HEK293T (cell line): ENCODE measurements at regions not wholly inside any gene's neighbourhood (a gene's known extent, or its start where the extent isn't known, plus 50 kb on each side); places are given as distances from the start of the nearest gene placed in this dataset.

Experiments
- CTCF ChIA-PET: fragments of 350-600 bp; formaldehyde crosslinking; extraction: SDS; loops from one replicate; lab custom pipeline; 2021; ENCODE audit warnings: antibody characterized with exemption, inconsistent platforms; lab: Yijun Ruan, JAX
- POLR2A ChIA-PET: fragments of 350-600 bp; formaldehyde crosslinking; extraction: SDS; loops from one replicate; lab custom pipeline; 2020; ENCODE audit warnings: antibody characterized with exemption, inconsistent platforms; lab: Yijun Ruan, JAX
- DNase-seq: peaks from one replicate; pipeline ENCODE4 v3.0.0; 2012; ENCODE audit warnings: mixed read lengths; ENCODE audit errors: extremely low spot score
- ARNT ChIP-seq: fragments of 450-650 bp; IDR thresholded peaks from 2 replicates; pipeline ENCODE4 v1.6.1; 2017; ENCODE audit warnings: mild to moderate bottlenecking
- BHLHE40 ChIP-seq: fragments of 450-650 bp; IDR thresholded peaks from 2 replicates; pipeline ENCODE4 v1.6.1; 2016; ENCODE audit warnings: mild to moderate bottlenecking, moderate library complexity, borderline replicate concordance
- CTBP1 ChIP-seq: fragments of 450-650 bp; IDR thresholded peaks from 2 replicates; pipeline ENCODE4 v1.6.1; 2016; ENCODE audit warnings: borderline replicate concordance
- ELF4 ChIP-seq: fragments of 450-650 bp; IDR thresholded peaks from 2 replicates; pipeline ENCODE4 v1.6.1; 2017; ENCODE audit warnings: antibody characterized with exemption
- FOXA1 ChIP-seq: fragments of 450-650 bp; IDR thresholded peaks from 2 replicates; pipeline ENCODE4 v1.6.1; 2016; ENCODE audit warnings: mild to moderate bottlenecking
- FOXK2 ChIP-seq: fragments of 450-650 bp; IDR thresholded peaks from 2 replicates; pipeline ENCODE4 v1.6.1; 2016; ENCODE audit warnings: mild to moderate bottlenecking
- FOXM1 ChIP-seq: fragments of 450-650 bp; IDR thresholded peaks from 2 replicates; pipeline ENCODE4 v1.6.1; 2017; ENCODE audit warnings: mild to moderate bottlenecking, borderline replicate concordance
- HDGF ChIP-seq: fragments of 450-650 bp; IDR thresholded peaks from 2 replicates; pipeline ENCODE4 v1.6.1; 2017; ENCODE audit warnings: antibody characterized with exemption, borderline replicate concordance
- L3MBTL2 ChIP-seq: fragments of 450-650 bp; conservative IDR thresholded peaks from 2 replicates; pipeline ENCODE4 v1.6.1; 2016; ENCODE audit warnings: mild to moderate bottlenecking
- LEF1 ChIP-seq: fragments of 450-650 bp; IDR thresholded peaks from 2 replicates; pipeline ENCODE4 v1.6.1; 2017; ENCODE audit warnings: mild to moderate bottlenecking, borderline replicate concordance
- NFRKB ChIP-seq: fragments of 450-650 bp; IDR thresholded peaks from 2 replicates; pipeline ENCODE4 v1.6.1; 2016; ENCODE audit warnings: mild to moderate bottlenecking, moderate library complexity
- SP1 ChIP-seq: fragments of 450-650 bp; IDR thresholded peaks from 2 replicates; pipeline ENCODE4 v1.6.1; 2017
- SUZ12 ChIP-seq: fragments of 450-650 bp; IDR thresholded peaks from 2 replicates; pipeline ENCODE4 v1.6.1; 2016; ENCODE audit warnings: mild to moderate bottlenecking
- TARDBP ChIP-seq: fragments of 450-650 bp; IDR thresholded peaks from 2 replicates; pipeline ENCODE4 v1.6.1; 2016
- ZNF384 ChIP-seq: fragments of 450-650 bp; IDR thresholded peaks from 2 replicates; pipeline ENCODE4 v1.6.1; 2016
- TF ChIP-seq, protein P1 (sequence below): fragments of 450-650 bp; IDR thresholded peaks from 2 replicates; pipeline ENCODE4 v1.6.1; 2016

- ChIA-PET CTCF (no interaction called here), POLR2A (no interaction called here)
- DNase-seq, result no peak
- TF ChIP-seq, protein P1, sequence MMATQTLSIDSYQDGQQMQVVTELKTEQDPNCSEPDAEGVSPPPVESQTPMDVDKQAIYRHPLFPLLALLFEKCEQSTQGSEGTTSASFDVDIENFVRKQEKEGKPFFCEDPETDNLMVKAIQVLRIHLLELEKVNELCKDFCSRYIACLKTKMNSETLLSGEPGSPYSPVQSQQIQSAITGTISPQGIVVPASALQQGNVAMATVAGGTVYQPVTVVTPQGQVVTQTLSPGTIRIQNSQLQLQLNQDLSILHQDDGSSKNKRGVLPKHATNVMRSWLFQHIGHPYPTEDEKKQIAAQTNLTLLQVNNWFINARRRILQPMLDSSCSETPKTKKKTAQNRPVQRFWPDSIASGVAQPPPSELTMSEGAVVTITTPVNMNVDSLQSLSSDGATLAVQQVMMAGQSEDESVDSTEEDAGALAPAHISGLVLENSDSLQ, result no peak
- TF ChIP-seq TARDBP (no peak), BHLHE40 (no peak), ELF4 (no peak), ARNT (no peak), HDGF (no peak), FOXK2 (no peak), CTBP1 (no peak), SUZ12 (no peak), NFRKB (no peak), ZNF384 (no peak), LEF1 (no peak), L3MBTL2 (no peak), FOXA1 (no peak), FOXM1 (no peak), SP1 (no peak)
These were observed 142.6 kb downstream of the ELOVL4 start for GRCh38 chr6:79804732-79805131.

DNA sequence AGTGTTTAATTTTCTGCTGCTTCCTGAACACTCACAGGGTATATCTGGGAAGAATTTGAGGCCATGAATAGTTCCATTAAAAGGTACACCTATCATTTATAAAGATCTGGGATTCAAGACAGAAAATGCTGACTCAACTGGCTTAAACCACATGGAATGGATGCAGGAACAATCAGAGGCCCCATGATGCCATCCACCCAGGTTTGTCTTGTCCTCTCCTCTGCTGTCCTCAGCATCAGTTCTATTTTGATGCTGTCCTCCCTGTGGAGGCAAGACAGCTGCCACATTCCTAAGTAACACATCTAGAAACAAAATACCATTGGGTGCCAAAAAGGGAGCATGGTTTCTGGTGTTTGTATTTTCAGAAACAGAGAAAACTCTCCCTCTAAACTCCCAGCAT is 143.4 kb downstream of the ELOVL4 start:
- POLR2A ChIA-PET, result no interaction called here
- no peak for DNase-seq
- TF ChIP-seq LEF1 (no peak), CTBP1 (no peak), ZNF384 (no peak), FOXK2 (no peak), NFRKB (no peak), ELF4 (no peak), FOXA1 (no peak), SUZ12 (no peak), TARDBP (no peak), L3MBTL2 (no peak), SP1 (no peak), HDGF (no peak), ARNT (no peak), FOXM1 (no peak), BHLHE40 (no peak)
- TF ChIP-seq, protein P1, result no peak
- CTCF ChIA-PET, result no interaction called here

DNA sequence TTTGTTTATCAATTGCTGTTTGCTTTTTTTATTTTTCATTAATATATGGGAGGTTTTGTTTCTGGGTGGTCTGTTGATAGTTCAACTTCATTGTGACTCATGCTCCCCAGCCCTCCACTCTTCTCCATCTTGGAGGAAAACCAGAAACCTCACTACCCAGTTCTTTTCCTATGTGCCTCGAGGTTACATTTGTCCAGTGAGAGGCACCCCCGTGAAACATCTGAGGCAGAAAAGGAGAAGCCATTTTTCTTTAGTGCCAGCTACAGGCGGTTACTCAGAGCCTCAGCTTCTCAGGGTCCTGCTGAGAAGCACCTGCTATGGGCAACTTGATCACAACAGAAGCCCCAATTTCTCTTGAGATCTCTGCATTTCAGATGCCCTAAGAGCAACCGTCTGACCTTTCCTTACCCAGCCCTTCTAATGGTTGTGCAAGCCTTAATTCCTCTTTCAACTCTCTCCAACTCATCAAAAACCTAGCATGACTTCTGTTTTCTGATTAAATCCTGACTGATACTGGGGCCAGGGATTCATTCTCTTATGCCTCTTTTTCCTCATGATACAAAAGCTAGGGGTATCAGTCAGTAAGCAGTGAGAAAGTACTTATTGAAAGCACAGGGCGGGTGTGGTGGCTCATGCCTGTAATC is 144.6 kb downstream of the ELOVL4 start:
- no peak for DNase-seq
- TF ChIP-seq LEF1 (no peak), ELF4 (no peak), SUZ12 (no peak), CTBP1 (no peak), SP1 (no peak), L3MBTL2 (no peak), FOXK2 (no peak), BHLHE40 (no peak), TARDBP (no peak)
- TF ChIP-seq, protein P1, result no peak
- POLR2A ChIA-PET, result no interaction called here

DNA sequence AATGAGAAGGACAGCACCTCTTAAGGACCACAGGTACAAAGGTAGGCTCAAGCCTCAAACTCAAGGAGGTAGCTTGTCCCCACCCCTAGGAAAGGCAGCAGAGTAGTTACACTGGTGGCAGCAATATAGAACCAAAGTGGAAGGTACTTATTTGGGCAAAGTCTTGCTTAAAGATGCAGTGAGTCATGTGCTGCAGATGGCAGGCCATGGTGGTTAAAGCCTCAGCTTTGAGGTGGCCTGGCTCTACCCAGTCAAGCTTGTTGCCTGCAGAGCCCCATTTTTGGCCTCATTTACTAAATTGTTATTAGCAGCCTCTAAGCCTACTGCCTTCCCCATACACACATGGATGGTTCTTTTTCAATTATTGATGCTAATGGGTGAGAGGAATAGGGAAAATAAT is 146.0 kb downstream of the ELOVL4 start:
- CTCF ChIA-PET, result no interaction called here
- TF ChIP-seq CTBP1, result no peak
- TF ChIP-seq LEF1, result no peak
- no peak for TF ChIP-seq ARNT
- TF ChIP-seq, protein P1, result no peak
- TF ChIP-seq ELF4, result no peak
- TF ChIP-seq FOXA1, result no peak
- no peak for TF ChIP-seq L3MBTL2
- no peak for TF ChIP-seq HDGF
- TF ChIP-seq ZNF384, result no peak
- no peak for TF ChIP-seq SUZ12
- TF ChIP-seq FOXK2, result no peak
- no peak for TF ChIP-seq NFRKB
- TF ChIP-seq BHLHE40, result no peak
- TF ChIP-seq TARDBP, result no peak
- TF ChIP-seq FOXM1, result no peak
- no peak for TF ChIP-seq SP1
- no peak for DNase-seq
- POLR2A ChIA-PET, result no interaction called here

More for the DNA sequence above, 144.6 kb downstream of the ELOVL4 start:
- CTCF ChIA-PET, result no interaction called here

GRCh38 chr6:79798841-79799240 is 148.5 kb downstream of the ELOVL4 start:
- TF ChIP-seq HDGF (no peak), SUZ12 (no peak), ZNF384 (no peak), LEF1 (no peak), L3MBTL2 (no peak), ARNT (no peak), NFRKB (no peak), SP1 (no peak), FOXA1 (no peak), ELF4 (no peak), BHLHE40 (no peak), FOXK2 (no peak), FOXM1 (no peak), TARDBP (no peak), CTBP1 (no peak)
- TF ChIP-seq, protein P1, result no peak
- CTCF ChIA-PET, result no interaction called here
- POLR2A ChIA-PET, result no interaction called here
- no peak for DNase-seq
